ENCODE measurements at regions not wholly inside any gene's neighbourhood (a gene's known extent, or its start where the extent isn't known, plus 50 kb on each side); places are given as distances from the start of the nearest gene placed in this dataset.

- H3K27ac ChIP-seq = no peak overlapping the region
- no peak for TF ChIP-seq CTCF (IDR thresholded peaks at IDR 0.05)
- H3K9me3 ChIP-seq = no peaks in the 10 kb centered on the region
- no peaks in the 10 kb centered on the region for H3K27me3 ChIP-seq (ENCODE audit: low read depth)
- ATAC-seq (no peak), DNase-seq (no peak)
- H3K4me3 ChIP-seq = no peak overlapping the region
- H3K4me1 ChIP-seq = no peaks in the 10 kb centered on the region
- no peaks in the 10 kb centered on the region for H3K36me3 ChIP-seq
- intact Hi-C loops (cut with DNase I) = no loop called here
Measured at GRCh38 chr18:76307293-76307690, 187.8 kb downstream of the ZNF516 start.

- H3K4me3 ChIP-seq = no peak overlapping the region
- H3K27ac ChIP-seq = no peak overlapping the region
- no peaks in the 10 kb centered on the region for H3K36me3 ChIP-seq
- H3K9me3 ChIP-seq = no peaks in the 10 kb centered on the region
- TF ChIP-seq CTCF (IDR thresholded peaks at IDR 0.05) = no peak
- intact Hi-C loops (cut with DNase I) = no loop called here
- no peaks in the 10 kb centered on the region for H3K27me3 ChIP-seq (ENCODE audit: low read depth)
- H3K4me1 ChIP-seq = no peaks in the 10 kb centered on the region
- DNase-seq (no peak), ATAC-seq (no peak)
Measured at GRCh38 chr18:76306685-76307292, 188.3 kb downstream of the ZNF516 start.

GRCh38 chr18:76285866-76286265, 209.2 kb downstream of the ZNF516 start:
- Histone ChIP-seq H3K4me1 (no peaks in the 10 kb centered on the region), H3K27me3 (ENCODE audit: low read depth) (no peaks in the 10 kb centered on the region), H3K27ac (no peak overlapping the region), H3K36me3 (no peaks in the 10 kb centered on the region), H3K9me3 (peaks cover 5% of the 10 kb centered on the region), H3K4me3 (no peak overlapping the region)
- no peak for TF ChIP-seq CTCF (IDR thresholded peaks at IDR 0.05)
- no peak for ATAC-seq
- intact Hi-C loops (cut with DNase I) = no loop called here
- DNase-seq = no peak

GRCh38 chr18:76281565-76281964, 213.5 kb downstream of the ZNF516 start:
- Histone ChIP-seq H3K27me3 (ENCODE audit: low read depth) (no peaks in the 10 kb centered on the region), H3K36me3 (no peaks in the 10 kb centered on the region), H3K27ac (no peak overlapping the region), H3K9me3 (peaks cover 5% of the 10 kb centered on the region), H3K4me1 (no peaks in the 10 kb centered on the region), H3K4me3 (no peak overlapping the region)
- DNase-seq (no peak), ATAC-seq (no peak)
- TF ChIP-seq CTCF (IDR thresholded peaks at IDR 0.05) = no peak
- intact Hi-C loops (cut with DNase I) = no loop called here

DNA sequence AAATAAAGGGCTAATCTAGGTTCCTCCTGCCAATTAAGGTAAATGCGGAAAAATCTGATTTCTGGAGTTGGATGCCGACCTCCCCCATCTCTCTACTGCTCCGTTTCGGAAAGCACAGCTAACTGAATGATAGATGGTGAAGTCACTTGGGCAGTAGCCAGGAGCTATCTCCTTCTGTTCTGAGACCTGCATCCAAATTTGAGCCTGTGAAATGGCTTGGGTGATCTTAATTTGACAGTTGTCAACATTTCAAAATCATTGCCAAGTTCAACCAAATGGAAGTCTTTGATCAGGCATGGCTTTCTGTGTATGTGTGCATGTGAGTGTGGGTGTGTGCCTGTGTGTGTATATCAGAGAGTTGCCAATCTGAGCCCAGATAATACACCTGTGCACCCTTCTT, 217.2 kb downstream of the ZNF516 start:
- no peak for DNase-seq
- no peak for TF ChIP-seq CTCF (IDR thresholded peaks at IDR 0.05)
- peaks cover 5% of the 10 kb centered on the region for H3K9me3 ChIP-seq
- intact Hi-C loops (cut with DNase I) = no loop called here
- no peak for ATAC-seq
- no peaks in the 10 kb centered on the region for H3K27me3 ChIP-seq (ENCODE audit: low read depth)
- H3K27ac ChIP-seq = no peak overlapping the region
- H3K36me3 ChIP-seq = no peaks in the 10 kb centered on the region
- H3K4me3 ChIP-seq = no peak overlapping the region
- no peaks in the 10 kb centered on the region for H3K4me1 ChIP-seq

Measured in lower lobe of right lung (tissue), 2 donors.